ENCODE measurements at regions not wholly inside any gene's neighbourhood (a gene's known extent, or its start where the extent isn't known, plus 50 kb on each side); places are given as distances from the start of the nearest gene placed in this dataset.

- TF ChIP-seq NRF1 (IDR thresholded peaks at IDR 0.05; ENCODE audit: low read depth, low read length) (no peak), IRF3 (IDR thresholded peaks at IDR 0.05; ENCODE audit: low read depth, low read length) (no peak), CHD2 (IDR thresholded peaks at IDR 0.05; ENCODE audit: low read length, partially characterized antibody) (no peak), ZBTB33 (IDR thresholded peaks at IDR 0.05; ENCODE audit: borderline replicate concordance, low read depth) (no peak), MEF2A (IDR thresholded peaks at IDR 0.05; ENCODE audit: borderline replicate concordance, low read depth) (no peak), FOSL2 (IDR thresholded peaks at IDR 0.05; ENCODE audit: borderline replicate concordance, low read depth) (no peak), EZH2phosphoT487 (IDR thresholded peaks at IDR 0.05; ENCODE audit: borderline replicate concordance, low read depth) (no peak), YY1 (IDR thresholded peaks at IDR 0.05; ENCODE audit: low read depth) (no peak)
Measured at GRCh38 chr18:45291621-45292615, 323.4 kb upstream of the SLC14A2 start (continued).

- no peaks in the 10 kb centered on the region for H3F3A ChIP-seq (replicated peaks; ENCODE audit: insufficient read depth)
- CTCF ChIA-PET = interaction anchor here (0.6 to 1.4 kb wide), 3 partner anchors 10 to 89 kb away, joined by 3 to 4 read pairs (median 3); no protein-coding TSS in a partner anchor
- peaks cover 0 to 10% of the 10 kb centered on the region in 2 experiments; a peak in 2 of 4 replicates for H3K4me1 ChIP-seq (ENCODE audit: control insufficient read depth in 1 of 2, insufficient read depth in 2 of 2, low read depth in 1 of 2, low read length in 1 of 2)
- no peaks in the 10 kb centered on the region for H3K9me3 ChIP-seq
- H3K4me2 ChIP-seq = no peak overlapping the region
- POLR2A ChIA-PET = no interaction called here
- no peaks in the 10 kb centered on the region for H4K20me1 ChIP-seq (ENCODE audit: insufficient read depth)
- H3K4me3 ChIP-seq (ENCODE audit: low read depth in 2 of 2, low read length in 1 of 2) = no peak overlapping the region
- DNase-seq = no peak
- 93% methylated on average over 6 of the region's 6 CpGs for WGBS (ENCODE audit: low lambda C conversion rate)
- H3K79me2 ChIP-seq (ENCODE audit: insufficient read depth) = no peaks in the 10 kb centered on the region
- no peak overlapping the region for H3K27ac ChIP-seq (ENCODE audit: low read depth in 2 of 2, low read length in 1 of 2)
- no peak overlapping the region for H3K9ac ChIP-seq
- no peaks in the 10 kb centered on the region for H3K36me3 ChIP-seq (replicated peaks in 1 of 2; ENCODE audit: control insufficient read depth in 1 of 2, insufficient read depth in 2 of 2, low read length in 1 of 2)
- H3K27me3 ChIP-seq (ENCODE audit: insufficient read depth) = no peaks in the 10 kb centered on the region
- H2AFZ ChIP-seq (ENCODE audit: low read depth) = no peak overlapping the region
- no peaks in the 10 kb centered on the region for H3K9me2 ChIP-seq
- no peak for TF ChIP-seq RCOR1 (IDR thresholded peaks at IDR 0.05; ENCODE audit: low read length)
- TF ChIP-seq CHD2 (IDR thresholded peaks at IDR 0.05; ENCODE audit: low read length, partially characterized antibody) = no peak
- TF ChIP-seq TCF12 (IDR thresholded peaks at IDR 0.05) = no peak
- TF ChIP-seq CTCF (IDR thresholded peaks at IDR 0.05) = no peak
- TF ChIP-seq MAX (IDR thresholded peaks at IDR 0.05; ENCODE audit: low read depth) = no peak
- no peak for TF ChIP-seq FOSL2 (IDR thresholded peaks at IDR 0.05; ENCODE audit: borderline replicate concordance, low read depth)
- TF ChIP-seq EZH2phosphoT487 (IDR thresholded peaks at IDR 0.05; ENCODE audit: borderline replicate concordance, low read depth) = no peak
- no peak for TF ChIP-seq POLR2AphosphoS5 (IDR thresholded peaks at IDR 0.05; ENCODE audit: low read depth, low read length)
- TF ChIP-seq TAF1 (IDR thresholded peaks at IDR 0.05; ENCODE audit: borderline replicate concordance, low read depth, low read length) = no peak
- TF ChIP-seq FOXM1 (IDR thresholded peaks at IDR 0.05; ENCODE audit: low read depth) = no peak
- no peak for TF ChIP-seq MEF2A (IDR thresholded peaks at IDR 0.05; ENCODE audit: borderline replicate concordance, low read depth)
- no peak for TF ChIP-seq RAD21 (IDR thresholded peaks at IDR 0.05; ENCODE audit: low read length)
- no peak for TF ChIP-seq YY1 (IDR thresholded peaks at IDR 0.05; ENCODE audit: low read depth)
- TF ChIP-seq ZBTB33 (IDR thresholded peaks at IDR 0.05; ENCODE audit: borderline replicate concordance, low read depth) = no peak
- TF ChIP-seq FOXJ3 (CRISPR knock-in tag; IDR thresholded peaks at IDR 0.05) = no peak
- no peak for TF ChIP-seq NRF1 (IDR thresholded peaks at IDR 0.05; ENCODE audit: low read depth, low read length)
- TF ChIP-seq EP300 (IDR thresholded peaks at IDR 0.05; ENCODE audit: borderline replicate concordance in 1 of 2, low read depth in 1 of 2, low read length in 1 of 2) = no peak
- no peak for TF ChIP-seq GATA2 (CRISPR knock-in tag; IDR thresholded peaks at IDR 0.05)
- no peak for TF ChIP-seq USF1 (IDR thresholded peaks at IDR 0.05; ENCODE audit: borderline replicate concordance, low read depth)
Measured at GRCh38 chr18:45295388-45295787, 319.9 kb upstream of the SLC14A2 start.

Measured in SK-N-SH (cell line).